HG02981 (cell line): ENCODE measurements at regions not wholly inside any gene's neighbourhood (a gene's known extent, or its start where the extent isn't known, plus 50 kb on each side); places are given as distances from the start of the nearest gene placed in this dataset.
A peak's percentile ranks its signal among the peaks of the same experiment; 100 is the strongest.
"Not testable (repeated sequence)": the region's sequence is repeated elsewhere in the genome, so short reads cannot be mapped to it uniquely, and the experiment has no call there.

ENCODE experiments used
- ATAC-seq: cut with Tn5 transposase; IDR thresholded peaks from one replicate; pipeline ENCODE4 v1.9.1; 2021; ENCODE audit warnings: mild to moderate bottlenecking, moderate library complexity; ENCODE audit not compliant: unreplicated experiment

GRCh38 chr1:221865808-221866207 is 123.9 kb upstream of the DUSP10 start:
- ATAC-seq = no peak

- no peak for ATAC-seq
These were observed 121.7 kb upstream of the DUSP10 start for GRCh38 chr1:221863635-221864034.

GRCh38 chr1:221862971-221863370 is 121.1 kb upstream of the DUSP10 start:
- no peak for ATAC-seq

- ATAC-seq = no peak
These were observed 117.1 kb upstream of the DUSP10 start for GRCh38 chr1:221858818-221859611.

- not testable (repeated sequence) for ATAC-seq
These were observed 115.2 kb upstream of the DUSP10 start for GRCh38 chr1:221857094-221857444.

GRCh38 chr1:221856228-221857093 is 114.6 kb upstream of the DUSP10 start:
- ATAC-seq = no peak

GRCh38 chr1:221855156-221855555 is 113.3 kb upstream of the DUSP10 start:
- ATAC-seq = no peak

- no peak for ATAC-seq
These were observed 109.4 kb upstream of the DUSP10 start for GRCh38 chr1:221851336-221851735.

GRCh38 chr1:221850470-221851187 is 108.7 kb upstream of the DUSP10 start:
- no peak for ATAC-seq

GRCh38 chr1:221849897-221850296 is 108.0 kb upstream of the DUSP10 start:
- no peak for ATAC-seq

- no peak for ATAC-seq
These were observed 107.2 kb upstream of the DUSP10 start for GRCh38 chr1:221849110-221849509.

- no peak for ATAC-seq
These were observed 105.8 kb upstream of the DUSP10 start for GRCh38 chr1:221847676-221848075.

GRCh38 chr1:221845650-221846371 is 103.9 kb upstream of the DUSP10 start:
- ATAC-seq = no peak

GRCh38 chr1:221841983-221842335 is 100.1 kb upstream of the DUSP10 start:
- no peak for ATAC-seq

- no peak for ATAC-seq
These were observed 99.5 kb upstream of the DUSP10 start for GRCh38 chr1:221841251-221841982.

GRCh38 chr1:221840511-221841243 is 98.8 kb upstream of the DUSP10 start:
- ATAC-seq = peak; percentile 37

- peak; percentile 86 for ATAC-seq
These were observed 98.0 kb upstream of the DUSP10 start for GRCh38 chr1:221839782-221840395.

- peak; percentile 16 for ATAC-seq
These were observed 97.4 kb upstream of the DUSP10 start for GRCh38 chr1:221839321-221839720.

GRCh38 chr1:221837896-221838295 is 96.0 kb upstream of the DUSP10 start:
- peak; percentile 31 for ATAC-seq
